ENCODE measurements at regions not wholly inside any gene's neighbourhood (a gene's known extent, or its start where the extent isn't known, plus 50 kb on each side); places are given as distances from the start of the nearest gene placed in this dataset.

DNA sequence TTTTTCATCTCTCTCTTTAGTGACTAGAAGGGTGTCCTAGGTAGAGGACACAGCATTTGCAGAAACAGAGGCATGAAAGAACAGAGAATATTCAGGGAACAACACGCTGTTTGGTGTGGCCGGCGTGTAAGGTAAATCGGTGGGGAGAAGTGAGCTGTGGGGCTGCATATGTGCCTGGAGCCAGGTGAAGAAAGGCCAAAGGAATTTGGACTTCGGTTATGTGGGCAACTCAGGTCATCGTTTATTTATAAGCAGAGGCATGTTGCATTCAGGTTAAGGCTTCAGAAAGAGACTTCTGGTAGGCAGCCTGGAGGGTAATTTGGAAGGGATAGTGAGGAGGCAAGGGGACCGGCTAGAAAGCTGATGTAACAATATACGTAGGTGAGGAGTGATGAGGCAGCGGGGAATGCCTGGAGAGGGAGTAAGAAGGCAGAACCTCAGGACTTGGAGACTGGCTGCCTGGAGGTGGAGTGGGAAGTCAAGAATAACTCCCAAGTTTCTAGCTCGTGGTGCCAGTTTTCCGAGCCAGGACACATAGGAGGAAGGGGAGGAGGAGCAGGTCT, 64.1 kb upstream of the ACOT11 start:
- H3K27me3 ChIP-seq (replicated peaks; ENCODE audit: control insufficient read depth, insufficient read depth, low read length) = peaks cover 1% of the 10 kb centered on the region; the same call in 1 of the 2 replicates
- H3K36me3 ChIP-seq (ENCODE audit: control insufficient read depth, insufficient read depth, low read length) = no peaks in the 10 kb centered on the region
- no peak for DNase-seq (ENCODE audit: extremely low read depth, insufficient read length)
- TF ChIP-seq, protein P1, sequence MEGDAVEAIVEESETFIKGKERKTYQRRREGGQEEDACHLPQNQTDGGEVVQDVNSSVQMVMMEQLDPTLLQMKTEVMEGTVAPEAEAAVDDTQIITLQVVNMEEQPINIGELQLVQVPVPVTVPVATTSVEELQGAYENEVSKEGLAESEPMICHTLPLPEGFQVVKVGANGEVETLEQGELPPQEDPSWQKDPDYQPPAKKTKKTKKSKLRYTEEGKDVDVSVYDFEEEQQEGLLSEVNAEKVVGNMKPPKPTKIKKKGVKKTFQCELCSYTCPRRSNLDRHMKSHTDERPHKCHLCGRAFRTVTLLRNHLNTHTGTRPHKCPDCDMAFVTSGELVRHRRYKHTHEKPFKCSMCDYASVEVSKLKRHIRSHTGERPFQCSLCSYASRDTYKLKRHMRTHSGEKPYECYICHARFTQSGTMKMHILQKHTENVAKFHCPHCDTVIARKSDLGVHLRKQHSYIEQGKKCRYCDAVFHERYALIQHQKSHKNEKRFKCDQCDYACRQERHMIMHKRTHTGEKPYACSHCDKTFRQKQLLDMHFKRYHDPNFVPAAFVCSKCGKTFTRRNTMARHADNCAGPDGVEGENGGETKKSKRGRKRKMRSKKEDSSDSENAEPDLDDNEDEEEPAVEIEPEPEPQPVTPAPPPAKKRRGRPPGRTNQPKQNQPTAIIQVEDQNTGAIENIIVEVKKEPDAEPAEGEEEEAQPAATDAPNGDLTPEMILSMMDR (IDR thresholded peaks at IDR 0.05; ENCODE audit: insufficient read depth, low read length, poor library complexity, severe bottlenecking) = no peak
- no peak overlapping the region for H3K4me3 ChIP-seq (replicated peaks; ENCODE audit: low read depth, low read length)

DNA sequence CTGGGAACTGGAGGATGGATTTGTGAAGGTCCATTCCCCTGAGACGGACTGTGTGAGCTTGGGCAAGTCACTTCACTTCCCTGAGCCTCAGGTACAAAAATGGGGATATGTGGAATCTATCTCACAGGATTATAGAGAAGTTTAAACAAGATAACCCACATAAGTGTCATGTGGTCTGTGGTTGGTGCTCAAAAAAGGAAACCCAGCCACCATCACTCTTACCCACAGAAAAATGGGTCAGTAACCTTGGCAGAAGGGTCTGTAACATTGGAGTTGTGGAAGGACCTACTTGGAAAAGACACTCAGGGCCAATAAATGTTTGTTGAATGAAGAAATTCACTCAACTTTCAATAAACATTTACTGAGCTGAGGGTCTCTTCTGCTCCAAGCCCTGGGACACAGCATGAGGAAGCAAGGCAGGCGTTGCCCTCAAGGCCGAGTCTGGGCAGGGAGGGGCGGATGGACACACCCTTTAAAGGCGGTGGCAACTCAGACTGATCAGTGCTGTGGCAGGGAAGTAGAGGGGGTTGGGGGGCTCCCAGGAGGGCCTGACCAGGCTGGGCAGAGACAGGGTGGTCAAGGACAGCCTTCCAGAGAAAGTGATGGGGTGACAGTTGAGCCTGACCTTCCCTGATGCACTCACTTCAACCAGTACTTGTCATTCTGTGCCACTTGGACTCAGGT, 66.7 kb upstream of the ACOT11 start:
- TF ChIP-seq, protein P1 (IDR thresholded peaks at IDR 0.05; ENCODE audit: insufficient read depth, low read length, poor library complexity, severe bottlenecking) = no peak
- Histone ChIP-seq H3K27me3 (replicated peaks; ENCODE audit: control insufficient read depth, insufficient read depth, low read length) (peaks cover 1% of the 10 kb centered on the region; the same call in 1 of the 2 replicates), H3K4me3 (replicated peaks; ENCODE audit: low read depth, low read length) (no peak overlapping the region), H3K36me3 (ENCODE audit: control insufficient read depth, insufficient read depth, low read length) (no peaks in the 10 kb centered on the region)
- DNase-seq (ENCODE audit: extremely low read depth, insufficient read length) = no peak

DNA sequence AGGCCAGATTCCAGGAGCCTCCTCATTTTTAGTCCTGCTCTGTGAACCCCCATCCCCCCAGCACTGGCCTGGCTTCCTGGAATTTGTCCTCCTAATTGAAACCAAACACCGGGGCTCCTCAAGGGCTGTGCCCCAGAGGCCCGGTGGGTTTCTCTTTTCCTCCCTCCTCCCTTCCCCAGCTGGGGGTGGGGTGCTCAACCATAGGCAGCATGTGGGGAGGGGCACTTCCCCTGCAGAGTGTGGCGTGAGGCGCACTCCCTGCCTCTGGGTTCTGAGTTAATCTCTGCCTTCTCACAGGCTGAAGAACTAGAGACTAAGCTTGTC, 67.5 kb upstream of the ACOT11 start:
- no peak overlapping the region for H3K4me3 ChIP-seq (replicated peaks; ENCODE audit: low read depth, low read length)
- H3K27me3 ChIP-seq (replicated peaks; ENCODE audit: control insufficient read depth, insufficient read depth, low read length) = peaks cover 1% of the 10 kb centered on the region; the same call in 1 of the 2 replicates
- no peaks in the 10 kb centered on the region for H3K36me3 ChIP-seq (ENCODE audit: control insufficient read depth, insufficient read depth, low read length)
- TF ChIP-seq, protein P1 (IDR thresholded peaks at IDR 0.05; ENCODE audit: insufficient read depth, low read length, poor library complexity, severe bottlenecking) = no peak
- no peak for DNase-seq (ENCODE audit: extremely low read depth, insufficient read length)

DNA sequence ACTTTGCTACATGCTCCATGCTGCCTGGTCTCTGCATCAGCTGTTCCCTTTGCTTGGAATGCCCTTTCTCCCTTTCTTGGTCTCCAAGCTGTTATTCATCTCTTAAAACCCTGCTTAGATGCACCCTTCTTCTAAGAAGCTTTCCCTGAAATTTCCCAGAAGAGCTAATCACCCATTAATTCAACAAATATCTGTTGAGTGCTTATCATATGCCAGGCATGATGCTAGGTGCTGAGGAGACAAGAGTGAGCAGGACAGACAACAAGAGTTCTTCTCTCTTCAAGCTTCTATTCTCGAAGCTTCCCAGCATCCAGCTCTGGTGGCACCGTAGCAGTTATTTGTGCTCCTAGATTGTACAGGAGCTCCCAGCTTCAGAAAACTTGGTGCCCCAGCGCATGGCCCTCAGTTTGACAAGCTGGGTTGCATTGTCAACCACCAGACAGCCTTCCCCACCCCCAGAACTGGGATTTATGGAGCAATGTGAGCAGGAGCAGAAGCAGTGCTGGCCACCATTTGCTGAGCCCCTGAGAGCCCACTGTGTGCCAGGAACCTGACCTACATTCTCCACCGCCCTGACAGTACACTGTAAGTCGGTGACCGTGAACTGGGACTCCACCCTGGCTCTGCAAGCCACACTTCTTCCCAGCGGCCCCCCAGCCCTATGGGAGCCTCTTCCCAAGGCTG, 68.0 kb upstream of the ACOT11 start:
- Histone ChIP-seq H3K4me3 (replicated peaks; ENCODE audit: low read depth, low read length) (no peak overlapping the region), H3K36me3 (ENCODE audit: control insufficient read depth, insufficient read depth, low read length) (no peaks in the 10 kb centered on the region), H3K27me3 (replicated peaks; ENCODE audit: control insufficient read depth, insufficient read depth, low read length) (peaks cover 1% of the 10 kb centered on the region; the same call in 1 of the 2 replicates)
- TF ChIP-seq, protein P1 (IDR thresholded peaks at IDR 0.05; ENCODE audit: insufficient read depth, low read length, poor library complexity, severe bottlenecking) = no peak
- DNase-seq (ENCODE audit: extremely low read depth, insufficient read length) = no peak

DNA sequence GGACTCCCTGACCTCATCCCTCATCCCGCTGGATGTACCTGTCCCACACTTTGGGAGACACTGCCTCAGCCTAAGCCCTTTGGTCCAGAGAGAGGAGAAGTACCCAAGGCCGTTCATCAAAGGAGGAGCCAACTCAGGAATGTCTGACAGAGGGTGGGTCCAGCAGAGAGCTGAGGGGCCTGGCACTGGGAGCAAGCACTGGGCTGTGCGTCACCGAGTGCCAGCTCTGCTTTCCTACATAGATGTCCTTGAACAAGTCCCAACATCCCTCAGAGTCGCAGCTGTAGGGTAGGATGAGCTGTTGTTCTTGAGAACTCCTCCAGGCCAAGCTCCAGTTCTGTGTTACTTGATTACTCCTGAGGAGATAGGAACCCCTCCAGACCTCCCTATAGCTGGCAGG, 68.8 kb upstream of the ACOT11 start:
- TF ChIP-seq, protein P1 (IDR thresholded peaks at IDR 0.05; ENCODE audit: insufficient read depth, low read length, poor library complexity, severe bottlenecking) = no peak
- Histone ChIP-seq H3K27me3 (replicated peaks; ENCODE audit: control insufficient read depth, insufficient read depth, low read length) (peaks cover 1% of the 10 kb centered on the region; the same call in 1 of the 2 replicates), H3K4me3 (replicated peaks; ENCODE audit: low read depth, low read length) (no peak overlapping the region), H3K36me3 (ENCODE audit: control insufficient read depth, insufficient read depth, low read length) (no peaks in the 10 kb centered on the region)
- DNase-seq (ENCODE audit: extremely low read depth, insufficient read length) = no peak

All from GM06990 (cell line).